ENCODE measurements at regions not wholly inside any gene's neighbourhood (a gene's known extent, or its start where the extent isn't known, plus 50 kb on each side); places are given as distances from the start of the nearest gene placed in this dataset.
"Not testable (repeated sequence)": the region's sequence is repeated elsewhere in the genome, so short reads cannot be mapped to it uniquely, and the experiment has no call there.

DNA sequence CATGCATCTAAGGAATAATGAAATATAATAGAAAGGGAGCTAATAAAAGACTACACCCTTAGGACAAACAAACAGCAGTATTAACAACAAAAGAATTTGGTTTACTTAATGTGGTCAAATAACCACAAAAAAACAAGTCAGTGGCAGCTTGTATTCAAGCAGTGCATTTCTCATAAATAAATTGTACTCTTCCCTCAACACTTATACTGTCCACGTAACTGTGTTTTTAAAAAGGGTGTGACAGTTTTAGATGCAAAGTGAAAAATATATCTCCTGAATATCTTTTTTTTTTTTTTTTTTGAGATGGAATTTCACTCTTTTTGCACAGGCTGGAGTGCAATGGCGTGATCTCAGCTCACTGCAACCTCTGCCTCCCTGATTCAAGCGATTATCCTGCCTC, 698.2 kb upstream of the CADM2 start:
- no peak for DNase-seq (ENCODE audit: low read depth)

DNA sequence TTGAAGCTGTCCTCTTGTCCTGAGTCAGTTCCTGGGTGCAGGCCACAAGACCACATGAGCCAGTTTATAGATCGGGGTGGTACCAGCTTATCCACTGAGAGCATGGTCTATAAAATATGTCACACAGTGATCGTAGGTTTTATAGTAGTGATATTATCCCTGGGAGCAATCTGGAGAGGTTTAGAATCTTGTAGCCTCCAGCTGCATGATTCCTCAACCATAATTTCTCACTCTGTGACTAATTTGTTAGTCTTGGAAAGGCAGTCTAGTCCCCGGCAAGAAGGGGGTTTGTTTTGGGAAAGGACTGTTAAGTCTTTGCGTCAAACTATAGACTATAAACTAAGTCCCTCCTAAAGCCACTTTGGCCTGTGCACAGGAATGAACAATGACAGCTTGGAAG, 693.0 kb upstream of the CADM2 start:
- DNase-seq (ENCODE audit: low read depth), result no peak

DNA sequence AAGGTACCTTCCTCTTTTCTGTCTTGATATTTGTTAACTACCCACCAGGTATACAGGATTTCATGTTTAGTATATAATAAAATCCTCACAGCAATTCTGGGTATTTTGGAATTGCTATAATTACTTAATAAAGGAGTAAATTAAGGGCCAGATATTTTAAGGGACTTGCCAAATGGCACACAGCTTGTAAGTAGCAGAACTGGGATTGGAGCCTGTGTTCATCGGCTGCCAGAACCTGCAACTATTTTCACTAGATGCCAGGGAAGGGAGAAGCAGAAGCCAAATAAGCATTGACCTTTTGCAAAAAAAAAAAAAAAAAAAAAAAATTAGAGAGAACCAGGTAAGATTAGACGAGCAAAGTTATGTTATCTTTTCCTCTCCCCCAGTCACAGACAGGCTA, 683.3 kb upstream of the CADM2 start:
- no peak for DNase-seq (ENCODE audit: low read depth)

DNA sequence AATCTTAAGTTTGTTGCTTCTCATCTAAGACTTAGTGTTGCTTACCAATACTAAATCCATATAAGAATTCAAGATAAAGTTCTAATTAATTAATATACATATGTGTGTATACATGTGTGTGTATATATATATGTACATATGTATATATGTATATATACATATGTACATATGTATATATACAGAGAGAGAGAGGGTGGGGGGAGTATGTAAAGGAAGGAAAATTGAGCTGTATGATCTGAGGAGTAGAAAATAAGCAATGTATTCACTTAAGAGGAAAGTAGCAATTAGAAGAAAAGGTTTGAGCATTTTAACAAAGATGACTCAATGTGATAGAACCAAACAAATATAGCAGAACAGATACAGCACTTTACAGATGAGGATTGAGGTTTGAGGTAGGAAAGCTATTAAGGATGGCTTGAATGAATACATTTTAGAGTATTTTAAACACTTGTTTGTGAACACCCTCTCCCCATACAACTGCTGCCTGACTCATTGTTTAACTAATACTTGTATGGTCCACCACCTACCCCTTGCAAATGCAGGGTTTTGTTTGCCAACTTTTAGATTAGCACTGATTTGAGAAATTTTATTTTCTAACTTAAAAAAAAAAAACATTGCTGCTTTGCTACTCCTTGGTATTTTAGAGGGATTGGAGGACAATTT, 681.1 kb upstream of the CADM2 start:
- no peak for DNase-seq (ENCODE audit: low read depth)

DNA sequence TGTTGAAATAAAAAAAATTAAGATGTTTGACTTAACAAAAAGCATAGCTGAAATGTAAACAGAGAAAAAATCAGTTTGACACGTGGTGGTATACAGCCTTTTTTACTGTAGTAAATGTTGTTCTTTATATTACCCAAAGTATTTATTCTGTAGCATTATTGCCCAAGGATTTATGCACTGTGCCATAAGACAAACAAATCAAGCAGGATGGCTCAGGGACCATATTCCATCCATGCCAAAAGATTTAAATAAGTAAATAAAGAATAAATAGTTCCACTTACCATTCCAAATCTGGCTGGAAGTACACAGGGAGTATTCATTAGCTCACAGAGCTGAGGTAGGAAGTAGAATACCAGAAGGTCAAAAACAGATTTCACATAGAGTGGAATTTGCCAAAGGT, 666.7 kb upstream of the CADM2 start:
- no peak for DNase-seq (ENCODE audit: low read depth)

DNA sequence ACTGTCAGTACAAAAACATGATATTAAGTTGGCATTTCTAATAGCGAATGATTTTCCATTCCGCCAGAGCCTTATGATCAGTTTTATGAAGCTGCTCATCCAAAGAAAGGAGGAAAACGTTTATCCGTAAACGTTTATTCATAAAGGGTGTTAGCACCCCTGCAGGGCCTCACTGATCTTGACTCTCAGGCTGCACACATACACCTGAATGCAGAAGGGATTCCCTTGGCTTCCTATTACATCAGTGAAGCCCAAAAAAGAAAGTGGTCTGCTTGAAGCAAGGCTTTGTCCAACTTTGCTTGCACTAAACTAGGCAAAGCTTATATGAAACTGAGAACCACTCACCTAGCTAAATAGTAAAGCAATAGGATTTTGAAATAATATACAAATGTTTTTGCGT, 659.5 kb upstream of the CADM2 start:
- DNase-seq (ENCODE audit: low read depth), result no peak

DNA sequence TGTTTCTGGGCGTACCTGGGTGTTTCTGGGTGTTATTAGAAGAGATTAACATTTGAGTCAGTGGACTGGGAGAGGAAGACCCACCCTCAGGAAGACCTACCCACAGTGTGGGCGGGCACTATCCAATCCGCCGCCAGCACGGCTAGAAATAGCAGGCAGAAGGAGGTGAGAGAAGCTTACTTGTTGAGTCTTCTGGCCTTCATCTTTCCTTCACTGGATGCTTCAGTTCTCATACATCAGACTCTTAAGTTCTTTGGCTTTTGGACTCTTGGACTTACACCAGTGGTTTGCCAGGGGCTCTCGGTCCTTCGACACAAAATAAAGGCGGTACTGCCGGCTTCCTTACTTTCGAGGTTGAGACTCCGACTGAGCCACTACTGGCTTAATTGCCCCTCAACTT, 654.6 kb upstream of the CADM2 start:
- no peak for DNase-seq (ENCODE audit: low read depth)

DNA sequence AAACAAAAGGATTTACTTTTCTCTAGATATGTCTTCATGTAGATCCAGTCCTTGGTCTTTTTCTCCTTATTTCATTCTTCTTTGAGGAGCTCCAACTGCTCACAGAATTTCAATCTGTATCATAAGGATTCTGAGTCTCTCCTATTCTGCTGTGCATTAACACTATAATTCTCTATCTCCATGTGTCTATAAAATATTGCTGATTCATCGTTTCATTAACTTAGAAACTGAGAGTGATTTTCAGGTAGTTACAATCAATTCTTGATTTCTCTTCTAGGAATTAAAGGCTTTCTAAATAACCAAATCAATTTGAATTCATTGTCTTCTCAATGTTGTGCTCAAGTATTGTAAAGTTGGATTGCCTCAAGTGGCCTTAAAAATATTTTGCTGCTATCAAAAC, 651.5 kb upstream of the CADM2 start:
- no peak for DNase-seq (ENCODE audit: low read depth)

DNA sequence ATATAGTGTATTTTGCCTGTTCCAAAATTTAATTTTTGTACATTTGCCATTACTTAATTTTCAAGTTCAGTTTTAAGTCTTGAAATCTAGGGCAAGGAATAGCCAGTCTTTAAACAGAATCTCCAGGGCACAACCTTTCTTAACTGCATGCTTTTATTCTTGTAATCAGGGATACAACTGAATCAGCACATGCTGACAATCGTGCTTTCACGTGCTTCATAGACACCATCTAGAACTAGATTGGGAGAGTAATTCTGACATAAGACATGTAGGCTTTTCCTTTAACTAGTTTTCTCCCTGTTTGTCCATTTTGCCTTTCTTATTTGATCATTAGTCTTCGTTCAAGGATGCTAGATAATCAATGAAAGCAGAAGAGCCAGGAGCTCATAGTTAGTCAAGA, 650.4 kb upstream of the CADM2 start:
- DNase-seq (ENCODE audit: low read depth), result no peak

DNA sequence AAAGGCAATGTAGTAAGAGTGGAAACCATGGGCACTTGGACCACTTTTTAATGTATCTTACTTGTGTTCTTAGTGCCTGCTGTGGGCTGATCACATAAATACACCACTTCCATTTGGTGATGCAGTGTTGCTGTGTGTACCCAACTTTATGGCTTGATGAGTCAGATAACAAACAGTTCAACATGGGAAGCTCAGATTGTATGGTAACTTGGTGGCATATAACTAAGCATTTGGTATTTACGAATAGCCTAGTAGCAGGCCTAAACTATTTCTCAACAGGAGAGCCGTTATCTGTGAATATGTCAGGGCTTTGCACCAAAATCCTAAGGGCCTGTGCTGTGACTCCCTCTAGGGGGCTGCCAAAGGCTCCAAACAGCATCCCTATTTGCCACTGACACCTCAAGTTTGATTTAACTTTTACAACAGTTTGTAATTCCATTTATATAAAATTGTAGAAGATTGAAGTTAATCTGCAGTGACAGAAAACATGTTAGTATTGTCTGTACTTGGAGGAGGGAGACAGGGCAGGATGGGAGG, 640.4 kb upstream of the CADM2 start:
- no peak for DNase-seq (ENCODE audit: low read depth)

DNA sequence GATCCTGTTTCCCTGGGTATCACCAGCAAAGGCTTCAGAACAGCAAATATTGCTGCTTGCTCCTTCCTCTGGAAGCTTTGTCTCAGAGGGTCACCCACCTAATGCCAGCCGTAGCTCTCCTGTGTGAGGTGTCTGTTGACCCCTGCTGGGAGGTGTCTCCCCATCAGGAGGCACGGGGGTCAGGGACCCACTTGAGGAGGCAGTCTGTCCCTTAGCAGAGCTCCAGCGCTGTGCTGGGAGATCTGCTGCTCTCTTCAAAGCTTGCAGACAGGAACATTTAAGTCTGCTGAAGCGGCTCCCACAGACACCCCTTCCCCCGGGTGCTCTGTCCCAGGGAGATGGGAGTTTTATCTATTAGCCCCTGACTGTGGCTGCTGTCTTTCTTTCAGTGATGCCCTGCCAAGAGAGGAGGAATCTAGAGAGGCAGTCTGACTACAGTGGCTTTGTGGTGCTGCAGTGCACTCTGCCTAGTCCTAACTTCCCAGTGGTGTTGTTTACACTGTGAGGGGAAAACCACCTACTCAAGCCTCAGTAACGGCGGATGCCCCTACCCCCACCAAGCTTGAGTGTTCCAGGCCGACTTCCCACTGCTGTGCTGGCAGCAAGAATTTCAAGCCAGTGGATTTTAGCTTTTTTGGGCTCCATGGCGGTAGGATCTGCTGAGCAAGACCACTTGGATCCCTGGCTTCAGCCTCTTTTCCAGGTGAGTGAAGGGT, 593.1 kb upstream of the CADM2 start:
- not testable (repeated sequence) for DNase-seq (ENCODE audit: low read depth)
